Stimulated activated naive B cell treated with anti-CD40 and anti-IgM and Interleukin-4, amounts not matched to agents 10 μg/mL and 1 μg/mL and 100 μg/mL, for 72 hours (primary cell): ENCODE measurements at regions not wholly inside any gene's neighbourhood (a gene's known extent, or its start where the extent isn't known, plus 50 kb on each side); places are given as distances from the start of the nearest gene placed in this dataset.
"Not testable (repeated sequence)": the region's sequence is repeated elsewhere in the genome, so short reads cannot be mapped to it uniquely, and the experiment has no call there.

ENCODE experiments used
- ATAC-seq, 2 donors: fragments of 150-1000 bp; cut with Tn5 transposase; replicated peaks; 2 replicates each; pipeline ENCODE4 v1.10.0; 2021; ENCODE audit warnings: moderate library complexity in 1 of 2
- DNase-seq: peaks from one replicate; pipeline ENCODE4 v3.0.0; 2021
- H3K27ac Mint-ChIP-seq: one replicate; pipeline ENCODE4 v1.8.0; 2022; ENCODE audit warnings: mild to moderate bottlenecking, mixed read lengths
- H3K27me3 Mint-ChIP-seq, 2 donors: one replicate each; pipeline ENCODE4 v1.8.0; 2022; ENCODE audit warnings: mixed read lengths in 2 of 2
- H3K36me3 Mint-ChIP-seq, 2 donors: one replicate each; pipeline ENCODE4 v1.8.0; 2022; ENCODE audit warnings: mixed read lengths in 2 of 2, mild to moderate bottlenecking in 1 of 2
- H3K4me1 Mint-ChIP-seq, 2 donors: one replicate each; pipeline ENCODE4 v1.8.0; 2022; ENCODE audit warnings: mixed read lengths in 2 of 2, mild to moderate bottlenecking in 1 of 2
- H3K4me3 Mint-ChIP-seq, 2 donors: one replicate each; pipeline ENCODE4 v1.8.0; 2022; ENCODE audit warnings: mild to moderate bottlenecking in 2 of 2, mixed read lengths in 2 of 2, moderate library complexity in 1 of 2
- H3K9me3 Mint-ChIP-seq, 2 donors: one replicate each; pipeline ENCODE4 v1.8.0; 2022; ENCODE audit warnings: mixed read lengths in 2 of 2, mild to moderate bottlenecking in 1 of 2

- not testable (repeated sequence) for ATAC-seq
Measured at GRCh38 chr7:65719123-65719798, 153.6 kb upstream of the VKORC1L1 start.

GRCh38 chr7:65722361-65722792, 150.5 kb upstream of the VKORC1L1 start:
- H3K27ac Mint-ChIP-seq: no peak overlapping the region
- peaks cover 20 to 28% of the 10 kb centered on the region in 2 donors for H3K36me3 Mint-ChIP-seq

More at GRCh38 chr7:65719123-65719798, 153.6 kb upstream of the VKORC1L1 start:
- H3K4me3 Mint-ChIP-seq, DNase-seq, H3K9me3 Mint-ChIP-seq, H3K4me1 Mint-ChIP-seq, H3K27ac Mint-ChIP-seq, H3K27me3 Mint-ChIP-seq: not testable (repeated sequence)
- H3K36me3 Mint-ChIP-seq: peaks cover 7 to 11% of the 10 kb centered on the region in 2 donors

GRCh38 chr7:65727182-65727581, 145.7 kb upstream of the VKORC1L1 start:
- not testable (repeated sequence) for H3K9me3 Mint-ChIP-seq, H3K27ac Mint-ChIP-seq, ATAC-seq, H3K27me3 Mint-ChIP-seq, DNase-seq, H3K4me3 Mint-ChIP-seq
- Mint-ChIP-seq H3K4me1 (peaks cover 10 to 17% of the 10 kb centered on the region in 2 donors), H3K36me3 (peaks cover 24 to 30% of the 10 kb centered on the region in 2 donors)

More at GRCh38 chr7:65722361-65722792, 150.5 kb upstream of the VKORC1L1 start:
- Mint-ChIP-seq H3K4me3 (peak overlapping the region in 1 of 2 donors; percentile 39), H3K27me3 (no peaks in the 10 kb centered on the region), H3K4me1 (peaks cover 7 to 14% of the 10 kb centered on the region in 2 donors), H3K9me3 (no peaks in the 10 kb centered on the region)
- DNase-seq (peak; percentile 35), ATAC-seq (peak; percentile 75 to 76)

- no peaks in the 10 kb centered on the region for H3K27me3 Mint-ChIP-seq
- H3K36me3 Mint-ChIP-seq: peaks cover 16 to 22% of the 10 kb centered on the region in 2 donors
- no peaks in the 10 kb centered on the region for H3K9me3 Mint-ChIP-seq
- H3K4me3 Mint-ChIP-seq: no peak overlapping the region
- no peak overlapping the region for H3K27ac Mint-ChIP-seq
- ATAC-seq (no peak), DNase-seq (no peak)
- H3K4me1 Mint-ChIP-seq: peaks cover 4 to 5% of the 10 kb centered on the region in 2 donors
Measured at GRCh38 chr7:65731129-65731528, 141.7 kb upstream of the VKORC1L1 start.

GRCh38 chr7:65731562-65732035, 141.3 kb upstream of the VKORC1L1 start:
- Mint-ChIP-seq H3K9me3 (no peaks in the 10 kb centered on the region), H3K27ac (no peak overlapping the region), H3K36me3 (peaks cover 13 to 17% of the 10 kb centered on the region in 2 donors), H3K4me3 (no peak overlapping the region), H3K27me3 (no peaks in the 10 kb centered on the region), H3K4me1 (peaks cover 4 to 5% of the 10 kb centered on the region in 2 donors)
- DNase-seq (no peak), ATAC-seq (peak; percentile 65 to 70)

- ATAC-seq (no peak), DNase-seq (no peak)
- Mint-ChIP-seq H3K4me3 (no peak overlapping the region), H3K9me3 (no peaks in the 10 kb centered on the region), H3K27me3 (no peaks in the 10 kb centered on the region), H3K36me3 (peaks cover 16 to 28% of the 10 kb centered on the region in 2 donors), H3K4me1 (peaks cover 2 to 5% of the 10 kb centered on the region in 2 donors), H3K27ac (no peak overlapping the region)
Measured at GRCh38 chr7:65744406-65744805, 128.5 kb upstream of the VKORC1L1 start.

- Mint-ChIP-seq H3K4me1 (peaks cover 0 to 2% of the 10 kb centered on the region in 2 donors), H3K9me3 (no peaks in the 10 kb centered on the region), H3K36me3 (peaks cover 0 to 10% of the 10 kb centered on the region in 2 donors), H3K27me3 (no peaks in the 10 kb centered on the region), H3K4me3 (no peak overlapping the region), H3K27ac (no peak overlapping the region)
- DNase-seq (no peak), ATAC-seq (no peak)
Measured at GRCh38 chr7:65746398-65746669, 126.5 kb upstream of the VKORC1L1 start.

GRCh38 chr7:65749039-65749438, 123.8 kb upstream of the VKORC1L1 start:
- Mint-ChIP-seq H3K27me3 (no peaks in the 10 kb centered on the region), H3K27ac (no peak overlapping the region), H3K4me1 (peaks cover 0 to 2% of the 10 kb centered on the region in 2 donors)

GRCh38 chr7:65749518-65749917, 123.4 kb upstream of the VKORC1L1 start:
- ATAC-seq (no peak), DNase-seq (no peak)
- H3K27ac Mint-ChIP-seq: no peak overlapping the region
- peak overlapping the region in 1 of 2 donors; percentile 90 for H3K4me3 Mint-ChIP-seq
- no peaks in the 10 kb centered on the region for H3K4me1 Mint-ChIP-seq
- H3K9me3 Mint-ChIP-seq: no peaks in the 10 kb centered on the region
- peaks cover 0 to 3% of the 10 kb centered on the region in 2 donors for H3K36me3 Mint-ChIP-seq
- H3K27me3 Mint-ChIP-seq: no peaks in the 10 kb centered on the region

More at GRCh38 chr7:65749039-65749438, 123.8 kb upstream of the VKORC1L1 start:
- ATAC-seq: no peak
- H3K9me3 Mint-ChIP-seq: no peaks in the 10 kb centered on the region
- peaks cover 3 to 4% of the 10 kb centered on the region in 2 donors for H3K36me3 Mint-ChIP-seq
- no peak for DNase-seq
- no peak overlapping the region for H3K4me3 Mint-ChIP-seq

- Mint-ChIP-seq H3K4me3 (peak overlapping the region; percentile 90 to 94), H3K36me3 (peaks cover 0 to 3% of the 10 kb centered on the region in 2 donors), H3K27me3 (no peaks in the 10 kb centered on the region), H3K27ac (peak overlapping the region; percentile 94), H3K4me1 (no peaks in the 10 kb centered on the region), H3K9me3 (no peaks in the 10 kb centered on the region)
- ATAC-seq (peak; percentile 98 to 99), DNase-seq (peak; percentile 83)
Measured at GRCh38 chr7:65750511-65751344, 122.1 kb upstream of the VKORC1L1 start.

GRCh38 chr7:65754070-65754469, 118.8 kb upstream of the VKORC1L1 start:
- not testable (repeated sequence) for H3K36me3 Mint-ChIP-seq, H3K4me3 Mint-ChIP-seq, H3K27me3 Mint-ChIP-seq, H3K4me1 Mint-ChIP-seq, DNase-seq, ATAC-seq, H3K27ac Mint-ChIP-seq, H3K9me3 Mint-ChIP-seq

- H3K9me3 Mint-ChIP-seq, ATAC-seq, H3K27ac Mint-ChIP-seq, H3K4me3 Mint-ChIP-seq, H3K4me1 Mint-ChIP-seq, H3K27me3 Mint-ChIP-seq, DNase-seq: not testable (repeated sequence)
- H3K36me3 Mint-ChIP-seq: peaks cover 16% of the 10 kb centered on the region in 2 donors
Measured at GRCh38 chr7:65758991-65759390, 113.9 kb upstream of the VKORC1L1 start.

- peaks cover 16 to 17% of the 10 kb centered on the region in 2 donors for H3K36me3 Mint-ChIP-seq
- ATAC-seq, H3K27ac Mint-ChIP-seq, H3K4me3 Mint-ChIP-seq, DNase-seq, H3K4me1 Mint-ChIP-seq, H3K27me3 Mint-ChIP-seq, H3K9me3 Mint-ChIP-seq: not testable (repeated sequence)
Measured at GRCh38 chr7:65762712-65763111, 110.2 kb upstream of the VKORC1L1 start.

- not testable (repeated sequence) for H3K27me3 Mint-ChIP-seq, H3K4me1 Mint-ChIP-seq, H3K9me3 Mint-ChIP-seq, H3K27ac Mint-ChIP-seq, H3K4me3 Mint-ChIP-seq, DNase-seq, ATAC-seq
- peaks cover 16 to 17% of the 10 kb centered on the region in 2 donors for H3K36me3 Mint-ChIP-seq
Measured at GRCh38 chr7:65763114-65763513, 109.8 kb upstream of the VKORC1L1 start.
